ENCODE measurements at regions not wholly inside any gene's neighbourhood (a gene's known extent, or its start where the extent isn't known, plus 50 kb on each side); places are given as distances from the start of the nearest gene placed in this dataset.
"Not testable (repeated sequence)": the region's sequence is repeated elsewhere in the genome, so short reads cannot be mapped to it uniquely, and the experiment has no call there.

DNA sequence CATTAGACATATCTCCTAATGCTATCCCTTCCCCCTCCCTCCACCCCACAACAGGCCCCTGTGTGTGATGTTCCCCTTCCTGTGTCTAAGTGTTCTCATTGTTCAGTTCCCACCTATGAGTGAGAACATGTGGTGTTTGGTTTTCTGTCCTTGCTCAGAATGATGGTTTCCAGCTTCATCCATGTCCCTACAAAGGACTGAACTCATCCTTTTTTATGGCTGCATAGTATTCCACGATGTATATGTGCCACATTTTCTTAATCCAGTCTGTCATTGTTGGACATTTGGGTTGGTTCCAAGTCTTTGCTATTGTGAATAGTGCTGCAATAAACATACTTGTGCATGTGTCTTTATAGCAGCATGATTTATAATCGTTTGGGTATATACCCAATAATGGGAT lies 71.2 kb upstream of the ZNF519 start:
- not testable (repeated sequence) for TF ChIP-seq POLR2A, CTCF, POLR2AphosphoS5 (IDR thresholded peaks at IDR 0.05)
